Activated CD4-positive, alpha-beta memory T cell treated with anti-CD3 and anti-CD28 coated beads for 36 hours (primary cell): ENCODE measurements at regions not wholly inside any gene's neighbourhood (a gene's known extent, or its start where the extent isn't known, plus 50 kb on each side); places are given as distances from the start of the nearest gene placed in this dataset.

Source experiments
- CTCF ChIA-PET: fragments of 350-600 bp; sonication (Branson Sonifier 250); formaldehyde crosslinking; loops from one replicate; lab custom pipeline; 2021; ENCODE audit warnings: antibody characterized with exemption, inconsistent platforms; lab: Charles Lee
- POLR2A ChIA-PET: fragments of 350-600 bp; sonication (Branson Sonifier 250); formaldehyde crosslinking; loops from one replicate; lab custom pipeline; 2021; ENCODE audit warnings: antibody characterized with exemption; lab: Charles Lee
- DNase-seq: peaks from one replicate; pipeline ENCODE4 v3.0.0-alpha.2; 2020
- H3K27ac Mint-ChIP-seq: one replicate; pipeline ENCODE4 v1.8.0; 2021; ENCODE audit warnings: mixed read lengths
- H3K27me3 Mint-ChIP-seq: one replicate; pipeline ENCODE4 v1.8.0; 2021; ENCODE audit warnings: mixed read lengths
- H3K36me3 Mint-ChIP-seq: one replicate; pipeline ENCODE4 v1.8.0; 2021; ENCODE audit warnings: mixed read lengths
- H3K4me1 Mint-ChIP-seq: one replicate; pipeline ENCODE4 v1.8.0; 2021; ENCODE audit warnings: low read depth, mixed read lengths
- H3K4me3 Mint-ChIP-seq: one replicate; pipeline ENCODE4 v1.8.0; 2021; ENCODE audit warnings: mild to moderate bottlenecking, mixed read lengths
- H3K9me3 Mint-ChIP-seq: one replicate; pipeline ENCODE4 v1.8.0; 2021; ENCODE audit warnings: mixed read lengths
- intact Hi-C: fragments of 100-400 bp; cut with micrococcal nuclease; formaldehyde crosslinking; loops from one replicate; pipeline ENCODE4 v1.15.1; 2023

- no peaks in the 10 kb centered on the region for H3K36me3 Mint-ChIP-seq
- intact Hi-C loops: no loop called here
- H3K4me1 Mint-ChIP-seq: no peaks in the 10 kb centered on the region
- no peak for DNase-seq
- H3K27ac Mint-ChIP-seq: no peak overlapping the region
- H3K4me3 Mint-ChIP-seq: no peak overlapping the region
- ChIA-PET CTCF (interaction anchor here (1.0 to 1.8 kb wide), 2 partner anchors 12 to 36 kb away, joined by 4 to 9 read pairs; no protein-coding TSS in a partner anchor), POLR2A (no interaction called here)
- no peaks in the 10 kb centered on the region for H3K27me3 Mint-ChIP-seq
- no peaks in the 10 kb centered on the region for H3K9me3 Mint-ChIP-seq
These were observed 56.0 kb upstream of the CD53 start for GRCh38 chr1:110816945-110817344.

GRCh38 chr1:110811529-110811928 is 61.4 kb upstream of the CD53 start:
- Mint-ChIP-seq H3K4me1 (peaks cover 3% of the 10 kb centered on the region), H3K36me3 (no peaks in the 10 kb centered on the region), H3K27ac (no peak overlapping the region), H3K4me3 (no peak overlapping the region), H3K9me3 (peaks cover 4% of the 10 kb centered on the region), H3K27me3 (no peaks in the 10 kb centered on the region)
- intact Hi-C loops: no loop called here
- ChIA-PET POLR2A (no interaction called here), CTCF (no interaction called here)
- no peak for DNase-seq

GRCh38 chr1:110800079-110800478 is 72.9 kb upstream of the CD53 start:
- intact Hi-C loops: no loop called here
- ChIA-PET CTCF (interaction anchor here (0.7 to 1.4 kb wide), 5 partner anchors 13 to 182 kb away, joined by 3 to 6 read pairs (median 4); no protein-coding TSS in a partner anchor), POLR2A (no interaction called here)
- Mint-ChIP-seq H3K27me3 (peaks cover 3% of the 10 kb centered on the region), H3K27ac (no peak overlapping the region), H3K4me1 (no peaks in the 10 kb centered on the region), H3K4me3 (no peak overlapping the region), H3K36me3 (peaks cover 8% of the 10 kb centered on the region), H3K9me3 (peaks cover 11% of the 10 kb centered on the region)
- no peak for DNase-seq

- H3K27ac Mint-ChIP-seq: no peak overlapping the region
- intact Hi-C loops: no loop called here
- ChIA-PET POLR2A (no interaction called here), CTCF (interaction anchor here (0.6 to 1.3 kb wide), 3 partner anchors 18 to 1381 kb away, joined by 3 to 6 read pairs (median 3); no protein-coding TSS in a partner anchor)
- no peaks in the 10 kb centered on the region for H3K4me1 Mint-ChIP-seq
- H3K27me3 Mint-ChIP-seq: no peaks in the 10 kb centered on the region
- DNase-seq: no peak
- H3K9me3 Mint-ChIP-seq: peaks cover 11% of the 10 kb centered on the region
- H3K4me3 Mint-ChIP-seq: no peak overlapping the region
- H3K36me3 Mint-ChIP-seq: peaks cover 5% of the 10 kb centered on the region
These were observed 74.2 kb upstream of the CD53 start for GRCh38 chr1:110798691-110799256.

GRCh38 chr1:110788673-110789072 is 84.3 kb upstream of the CD53 start:
- Mint-ChIP-seq H3K9me3 (peaks cover 14% of the 10 kb centered on the region), H3K4me1 (peaks cover 45% of the 10 kb centered on the region), H3K4me3 (no peak overlapping the region), H3K36me3 (peaks cover 7% of the 10 kb centered on the region), H3K27ac (no peak overlapping the region), H3K27me3 (no peaks in the 10 kb centered on the region)
- no peak for DNase-seq
- CTCF ChIA-PET: interaction anchor here (0.6 to 7.5 kb wide), 4 partner anchors 31 to 204 kb away, joined by 3 to 50 read pairs (median 4); no protein-coding TSS in a partner anchor
- intact Hi-C loops: loop anchor here (5.0 to 10.0 kb wide), 2 partner anchors 94 to 234 kb away; no protein-coding TSS in a partner anchor
- POLR2A ChIA-PET: interaction anchor here (0.6 kb wide), 1 partner anchor 18 kb away, joined by 3 read pairs; no protein-coding TSS in a partner anchor

GRCh38 chr1:110787328-110788071 is 85.4 kb upstream of the CD53 start:
- POLR2A ChIA-PET: no interaction called here
- Mint-ChIP-seq H3K36me3 (peaks cover 7% of the 10 kb centered on the region), H3K9me3 (peaks cover 14% of the 10 kb centered on the region)

GRCh38 chr1:110786802-110787327 is 86.1 kb upstream of the CD53 start:
- intact Hi-C loops: loop anchor here (5.0 to 10.0 kb wide), 2 partner anchors 95 to 232 kb away; no protein-coding TSS in a partner anchor
- no peak overlapping the region for H3K4me3 Mint-ChIP-seq

More at GRCh38 chr1:110787328-110788071, 85.4 kb upstream of the CD53 start:
- Mint-ChIP-seq H3K27ac (peak overlapping the region; percentile 66), H3K27me3 (no peaks in the 10 kb centered on the region), H3K4me1 (peaks cover 50% of the 10 kb centered on the region), H3K4me3 (no peak overlapping the region)
- CTCF ChIA-PET: interaction anchor here (0.8 to 7.5 kb wide), 19 partner anchors 12 to 580 kb away, joined by 3 to 50 read pairs (median 4); partner anchors contain the start of gene KCNA2
- intact Hi-C loops: loop anchor here (5.0 to 10.0 kb wide), 2 partner anchors 95 to 233 kb away; no protein-coding TSS in a partner anchor
- peak; percentile 38 for DNase-seq

GRCh38 chr1:110785612-110786011 is 87.3 kb upstream of the CD53 start:
- Mint-ChIP-seq H3K9me3 (peaks cover 14% of the 10 kb centered on the region), H3K4me3 (no peak overlapping the region), H3K27ac (no peak overlapping the region), H3K27me3 (no peaks in the 10 kb centered on the region), H3K4me1 (peaks cover 54% of the 10 kb centered on the region), H3K36me3 (peaks cover 7% of the 10 kb centered on the region)
- POLR2A ChIA-PET: no interaction called here
- CTCF ChIA-PET: interaction anchor here (1.1 to 8.0 kb wide), 14 partner anchors 20 to 326 kb away, joined by 3 to 240 read pairs (median 17); partner anchors contain the start of gene LRIF1
- no peak for DNase-seq
- intact Hi-C loops: loop anchor here (5.0 to 10.0 kb wide), 2 partner anchors 97 to 231 kb away; no protein-coding TSS in a partner anchor

More at GRCh38 chr1:110786802-110787327, 86.1 kb upstream of the CD53 start:
- Mint-ChIP-seq H3K36me3 (peaks cover 7% of the 10 kb centered on the region), H3K4me1 (peaks cover 50% of the 10 kb centered on the region), H3K27ac (peak overlapping the region; percentile 66), H3K27me3 (no peaks in the 10 kb centered on the region), H3K9me3 (peaks cover 14% of the 10 kb centered on the region)
- CTCF ChIA-PET: interaction anchor here (0.7 to 7.5 kb wide), 20 partner anchors 13 to 579 kb away, joined by 3 to 50 read pairs (median 4); partner anchors contain the start of genes KCNA2 and LRIF1
- POLR2A ChIA-PET: no interaction called here
- no peak for DNase-seq

GRCh38 chr1:110785055-110785454 is 87.9 kb upstream of the CD53 start:
- H3K4me1 Mint-ChIP-seq: peaks cover 55% of the 10 kb centered on the region
- ChIA-PET POLR2A (interaction anchor here (0.7 kb wide), 1 partner anchor 69 kb away, joined by 3 read pairs; no protein-coding TSS in a partner anchor), CTCF (interaction anchor here (0.6 to 8.0 kb wide), 15 partner anchors 19 to 325 kb away, joined by 3 to 240 read pairs (median 13); no protein-coding TSS in a partner anchor)
- H3K36me3 Mint-ChIP-seq: peaks cover 7% of the 10 kb centered on the region
- no peak overlapping the region for H3K4me3 Mint-ChIP-seq
- H3K27me3 Mint-ChIP-seq: no peaks in the 10 kb centered on the region
- H3K27ac Mint-ChIP-seq: no peak overlapping the region
- DNase-seq: no peak
- intact Hi-C loops: loop anchor here (5.0 to 10.0 kb wide), 2 partner anchors 97 to 230 kb away; no protein-coding TSS in a partner anchor
- H3K9me3 Mint-ChIP-seq: peaks cover 14% of the 10 kb centered on the region

GRCh38 chr1:110783292-110783918 is 89.5 kb upstream of the CD53 start:
- intact Hi-C loops: loop anchor here (1.0 to 10.0 kb wide), 8 partner anchors 47 to 259 kb away; no protein-coding TSS in a partner anchor
- H3K4me3 Mint-ChIP-seq: no peak overlapping the region
- peaks cover 55% of the 10 kb centered on the region for H3K4me1 Mint-ChIP-seq

GRCh38 chr1:110781525-110781924 is 91.4 kb upstream of the CD53 start:
- ChIA-PET CTCF (interaction anchor here (0.7 to 8.0 kb wide), 53 partner anchors 8 to 553 kb away, joined by 3 to 240 read pairs (median 5); partner anchors contain the start of genes CD53, KCNA2 and KCNA3), POLR2A (interaction anchor here (1.0 kb wide), 1 partner anchor 162 kb away, joined by 4 read pairs; no protein-coding TSS in a partner anchor)
- Mint-ChIP-seq H3K4me1 (peaks cover 36% of the 10 kb centered on the region), H3K27me3 (no peaks in the 10 kb centered on the region), H3K9me3 (no peaks in the 10 kb centered on the region), H3K27ac (no peak overlapping the region), H3K36me3 (no peaks in the 10 kb centered on the region), H3K4me3 (no peak overlapping the region)
- intact Hi-C loops: loop anchor here (1.0 to 10.0 kb wide), 2 partner anchors 15 to 227 kb away; no protein-coding TSS in a partner anchor
- DNase-seq: no peak

More at GRCh38 chr1:110783292-110783918, 89.5 kb upstream of the CD53 start:
- CTCF ChIA-PET: interaction anchor here (0.6 to 8.0 kb wide), 39 partner anchors 9 to 551 kb away, joined by 3 to 240 read pairs (median 5); partner anchors contain the start of gene KCNA2
- H3K9me3 Mint-ChIP-seq: peaks cover 7% of the 10 kb centered on the region
- no peak overlapping the region for H3K27ac Mint-ChIP-seq
- H3K27me3 Mint-ChIP-seq: no peaks in the 10 kb centered on the region
- peaks cover under 1% of the 10 kb centered on the region for H3K36me3 Mint-ChIP-seq
- DNase-seq: peak; percentile 66
- POLR2A ChIA-PET: no interaction called here
